D341Med (cell line): ENCODE measurements at regions not wholly inside any gene's neighbourhood (a gene's known extent, or its start where the extent isn't known, plus 50 kb on each side); places are given as distances from the start of the nearest gene placed in this dataset.
"Not testable (repeated sequence)": the region's sequence is repeated elsewhere in the genome, so short reads cannot be mapped to it uniquely, and the experiment has no call there.

Experiments
- DNase-seq: peaks from one replicate; pipeline ENCODE4 v3.0.0; 2012; ENCODE audit warnings: low spot score

- no peak for DNase-seq
Observed at GRCh38 chr18:51330739-51331138, 133.3 kb upstream of the MEX3C start.

- DNase-seq: no peak
Observed at GRCh38 chr18:51337406-51337805, 139.9 kb upstream of the MEX3C start.

GRCh38 chr18:51339856-51340255 lies 142.4 kb upstream of the MEX3C start:
- no peak for DNase-seq

- no peak for DNase-seq
Observed at GRCh38 chr18:51340332-51340731, 142.9 kb upstream of the MEX3C start.

- no peak for DNase-seq
Observed at GRCh38 chr18:51342815-51343214, 145.3 kb upstream of the MEX3C start.

- DNase-seq: no peak
Observed at GRCh38 chr18:51345848-51346391, 148.4 kb upstream of the MEX3C start.

- no peak for DNase-seq
Observed at GRCh38 chr18:51346404-51346803, 148.9 kb upstream of the MEX3C start.

- DNase-seq: no peak
Observed at GRCh38 chr18:51350081-51350480, 152.6 kb upstream of the MEX3C start.

GRCh38 chr18:51355841-51356240 lies 158.4 kb upstream of the MEX3C start:
- DNase-seq: no peak

GRCh38 chr18:51360301-51360700 lies 162.8 kb upstream of the MEX3C start:
- DNase-seq: not testable (repeated sequence)

- DNase-seq: no peak
Observed at GRCh38 chr18:51361130-51361860, 163.8 kb upstream of the MEX3C start.

GRCh38 chr18:51363384-51363783 lies 165.9 kb upstream of the MEX3C start:
- DNase-seq: no peak

GRCh38 chr18:51370996-51371395 lies 173.5 kb upstream of the MEX3C start:
- no peak for DNase-seq

GRCh38 chr18:51371929-51372328 lies 174.4 kb upstream of the MEX3C start:
- no peak for DNase-seq

GRCh38 chr18:51382081-51382480 lies 184.6 kb upstream of the MEX3C start:
- no peak for DNase-seq

GRCh38 chr18:51383116-51383515 lies 185.6 kb upstream of the MEX3C start:
- DNase-seq: no peak

GRCh38 chr18:51383711-51384110 lies 186.2 kb upstream of the MEX3C start:
- no peak for DNase-seq

- DNase-seq: no peak
Observed at GRCh38 chr18:51385270-51385669, 187.8 kb upstream of the MEX3C start.

GRCh38 chr18:51390702-51391101 lies 193.2 kb upstream of the MEX3C start:
- no peak for DNase-seq

GRCh38 chr18:51391215-51391614 lies 193.7 kb upstream of the MEX3C start:
- no peak for DNase-seq

GRCh38 chr18:51391731-51392130 lies 194.2 kb upstream of the MEX3C start:
- DNase-seq: no peak

GRCh38 chr18:51397347-51397962 lies 200.0 kb upstream of the MEX3C start:
- DNase-seq: no peak

GRCh38 chr18:51398104-51398503 lies 200.6 kb upstream of the MEX3C start:
- DNase-seq: no peak
